Stimulated activated CD8-positive, alpha-beta memory T cell treated with anti-CD3 and anti-CD28 coated beads, Interleukin-2, amount 100 ng/mL, for 1 hour (primary cell): ENCODE measurements at regions not wholly inside any gene's neighbourhood (a gene's known extent, or its start where the extent isn't known, plus 50 kb on each side); places are given as distances from the start of the nearest gene placed in this dataset.
A peak's percentile ranks its signal among the peaks of the same experiment; 100 is the strongest.
"Not testable (repeated sequence)": the region's sequence is repeated elsewhere in the genome, so short reads cannot be mapped to it uniquely, and the experiment has no call there.

ENCODE experiments used
- DNase-seq, 2 donors: peaks; one replicate each; pipeline ENCODE4 v3.0.0-alpha.2; 2020; ENCODE audit warnings: low read depth in 2 of 2

GRCh38 chr1:120550335-120550734 is 135.5 kb downstream of the NBPF8 start:
- not testable (repeated sequence) for DNase-seq

GRCh38 chr1:120552190-120552589 is 137.4 kb downstream of the NBPF8 start:
- DNase-seq: not testable (repeated sequence)

GRCh38 chr1:120557605-120558302 is 142.9 kb downstream of the NBPF8 start:
- not testable (repeated sequence) for DNase-seq

DNA sequence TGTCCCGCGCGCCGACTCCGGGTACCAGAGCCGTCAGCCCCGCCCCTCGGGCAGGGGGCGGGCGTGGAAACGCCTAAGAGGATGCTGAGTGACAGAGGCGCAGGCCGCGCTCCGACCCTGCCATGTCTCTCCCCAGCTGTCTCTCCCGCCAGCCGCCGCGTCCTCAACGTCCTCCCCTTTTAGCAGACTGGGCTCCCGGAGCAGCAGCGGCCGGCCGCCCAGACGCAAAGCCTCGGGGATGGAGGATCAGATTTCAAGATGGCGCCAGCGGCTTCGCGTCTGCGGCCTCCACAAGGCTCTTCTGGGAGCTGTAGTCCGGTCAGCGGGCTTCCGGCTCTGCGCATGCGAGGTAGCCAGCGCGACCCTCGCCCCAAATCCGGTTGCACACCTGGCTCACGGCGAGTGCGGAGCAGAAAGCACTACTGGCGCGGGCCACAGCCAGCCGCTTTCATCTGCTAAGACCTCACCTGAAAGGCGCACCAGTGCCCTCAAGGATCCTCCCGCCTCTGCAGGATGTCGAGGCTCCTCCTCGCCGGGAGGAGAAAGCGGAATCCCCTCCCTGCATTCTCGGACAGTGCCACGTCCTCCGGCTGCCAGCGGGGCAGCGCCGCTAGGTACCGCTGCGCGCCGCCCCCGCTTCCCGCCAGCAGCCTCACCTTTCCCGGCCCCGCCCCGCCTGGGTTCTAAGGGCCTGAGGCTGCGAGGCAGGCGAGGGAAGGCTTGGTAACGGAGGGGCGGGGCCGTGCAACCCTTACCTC is 143.6 kb downstream of the NBPF8 start:
- peak; percentile 14 to 24 for DNase-seq

GRCh38 chr1:120561767-120562166 is 146.9 kb downstream of the NBPF8 start:
- DNase-seq: not testable (repeated sequence)

DNA sequence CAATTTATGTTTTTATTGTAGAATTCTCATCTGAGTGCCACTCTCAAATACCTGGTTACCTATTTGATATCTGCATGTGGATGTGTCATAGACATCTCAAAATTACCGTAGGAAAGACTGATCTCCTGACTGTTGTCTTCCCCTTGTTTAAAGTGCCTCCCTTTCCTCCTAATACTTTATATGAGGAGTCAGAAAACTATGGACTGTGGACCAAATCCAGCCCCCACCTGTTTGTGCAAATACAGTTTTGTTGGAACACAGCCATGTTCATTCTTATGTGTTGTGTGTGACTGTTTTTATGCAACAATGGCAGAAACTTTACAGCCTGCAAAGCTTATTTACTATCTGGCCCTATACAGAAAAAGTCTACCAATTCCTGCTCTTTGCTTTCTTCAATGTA is 150.6 kb downstream of the NBPF8 start:
- DNase-seq: not testable (repeated sequence)

DNA sequence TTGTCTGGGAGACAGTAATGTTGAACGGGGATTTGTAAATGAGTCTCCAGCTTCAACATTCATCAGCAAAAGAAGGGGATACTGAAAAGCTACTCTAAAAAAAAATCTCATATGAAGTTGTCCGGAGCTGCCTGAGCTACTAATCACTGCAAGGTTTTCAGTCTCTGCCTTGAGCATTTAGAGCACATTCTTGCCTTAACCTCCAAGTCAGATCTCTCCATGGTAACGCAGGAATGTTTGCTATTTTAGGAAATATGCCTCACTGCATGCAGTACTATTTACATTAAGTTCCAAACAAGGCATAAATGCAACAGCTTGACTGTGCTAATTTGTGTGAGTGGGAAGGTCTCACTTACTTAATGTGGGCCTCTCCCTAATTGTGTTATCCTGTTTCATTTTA is 152.8 kb downstream of the NBPF8 start:
- DNase-seq: not testable (repeated sequence)

DNA sequence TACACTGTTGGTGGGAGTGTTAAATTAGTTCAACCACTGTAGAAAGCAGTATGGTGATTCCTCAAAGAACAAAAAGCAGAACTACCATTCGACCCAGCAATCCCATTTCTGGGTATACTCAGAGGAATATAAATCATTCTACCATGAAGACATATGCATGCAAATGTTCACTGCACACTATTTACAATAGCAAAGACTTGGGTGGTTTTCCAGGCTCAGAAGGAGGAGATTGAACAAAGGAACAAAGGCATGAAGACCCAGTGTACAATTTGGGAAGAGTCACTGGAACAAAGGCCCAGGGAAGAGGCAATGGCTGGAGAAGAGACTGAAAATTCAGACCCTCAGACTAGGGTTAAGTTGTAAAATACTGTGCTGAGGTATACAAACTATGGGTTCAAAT is 148.5 kb upstream of the NBPF26 start:
- DNase-seq: not testable (repeated sequence)

GRCh38 chr1:120582135-120582534 is 141.6 kb upstream of the NBPF26 start:
- not testable (repeated sequence) for DNase-seq

DNA sequence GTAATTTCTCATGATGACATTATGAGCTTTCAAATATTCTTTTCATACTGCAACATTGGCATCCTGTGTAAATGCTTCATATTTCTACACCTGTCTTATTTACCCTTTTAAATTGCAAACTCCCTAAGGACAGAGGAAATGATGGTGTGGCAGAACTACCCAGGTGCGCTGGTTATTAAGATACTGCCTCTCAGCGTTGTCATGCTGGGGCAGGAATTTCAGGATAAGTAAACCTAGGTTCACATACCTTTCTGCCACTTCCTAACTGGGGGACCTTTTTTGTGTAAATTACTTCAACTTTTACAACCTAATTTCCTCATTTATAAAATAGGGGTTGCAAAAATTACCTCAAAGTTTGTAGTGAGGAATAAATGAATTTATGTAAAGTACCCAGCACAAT is 137.7 kb upstream of the NBPF26 start:
- DNase-seq: not testable (repeated sequence)

DNA sequence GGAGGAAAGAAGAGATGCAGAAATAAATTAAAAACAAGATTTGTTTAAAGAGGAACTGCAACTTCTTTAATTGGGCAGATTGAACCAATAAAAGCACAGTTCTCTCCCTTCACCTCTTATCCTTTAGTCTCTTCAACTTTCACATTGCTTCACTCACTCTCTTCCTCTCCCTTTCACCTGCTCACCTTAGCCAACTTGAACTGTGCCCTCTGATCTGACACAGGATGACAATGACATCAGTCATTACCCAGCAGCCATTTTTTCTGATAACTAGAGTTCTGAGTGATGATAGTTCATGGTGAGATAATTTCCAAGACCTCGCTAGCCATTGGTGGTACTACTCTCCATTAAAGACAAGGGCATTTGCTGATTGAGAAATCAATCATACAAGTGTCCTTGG is 134.9 kb upstream of the NBPF26 start:
- not testable (repeated sequence) for DNase-seq

DNA sequence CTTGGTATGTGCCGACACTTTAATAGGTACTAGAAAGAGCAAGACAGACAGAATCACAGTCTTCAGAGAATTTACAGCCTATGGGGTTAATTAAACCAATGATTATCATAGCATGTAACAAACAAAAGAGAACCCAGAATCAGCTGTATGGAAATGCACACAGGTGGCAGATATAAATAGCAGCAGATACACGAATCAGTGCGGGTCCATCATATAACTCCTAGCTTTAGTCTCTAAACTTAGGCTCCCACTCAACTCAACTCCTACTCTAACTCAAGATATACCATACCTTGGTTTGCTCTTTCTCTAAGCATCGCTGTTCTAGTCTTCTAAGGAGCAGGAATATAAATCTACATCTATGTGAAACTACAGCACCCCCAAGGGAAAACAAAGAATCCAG is 132.0 kb upstream of the NBPF26 start:
- not testable (repeated sequence) for DNase-seq

DNA sequence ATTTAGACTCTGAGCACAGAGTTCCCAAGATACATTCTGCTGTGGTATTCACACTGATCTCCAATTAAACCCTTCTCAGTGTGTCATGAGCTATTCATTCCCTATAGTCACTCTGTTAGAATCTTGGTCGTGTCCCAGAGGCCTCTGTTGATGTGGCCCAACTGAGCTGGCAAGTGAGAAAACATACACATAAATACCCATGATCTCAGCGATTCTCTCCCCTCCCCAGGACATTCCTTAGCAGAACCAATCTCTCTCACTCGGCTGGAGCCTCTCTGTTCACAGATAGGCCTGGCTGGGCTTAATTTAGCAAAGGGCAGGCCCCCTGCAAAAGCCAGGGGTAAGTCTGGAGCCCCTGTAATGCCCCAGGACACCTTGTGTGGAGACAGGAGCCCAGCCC is 130.8 kb upstream of the NBPF26 start:
- DNase-seq: not testable (repeated sequence)

- not testable (repeated sequence) for DNase-seq
These were observed 130.1 kb upstream of the NBPF26 start for GRCh38 chr1:120593648-120594047.

DNA sequence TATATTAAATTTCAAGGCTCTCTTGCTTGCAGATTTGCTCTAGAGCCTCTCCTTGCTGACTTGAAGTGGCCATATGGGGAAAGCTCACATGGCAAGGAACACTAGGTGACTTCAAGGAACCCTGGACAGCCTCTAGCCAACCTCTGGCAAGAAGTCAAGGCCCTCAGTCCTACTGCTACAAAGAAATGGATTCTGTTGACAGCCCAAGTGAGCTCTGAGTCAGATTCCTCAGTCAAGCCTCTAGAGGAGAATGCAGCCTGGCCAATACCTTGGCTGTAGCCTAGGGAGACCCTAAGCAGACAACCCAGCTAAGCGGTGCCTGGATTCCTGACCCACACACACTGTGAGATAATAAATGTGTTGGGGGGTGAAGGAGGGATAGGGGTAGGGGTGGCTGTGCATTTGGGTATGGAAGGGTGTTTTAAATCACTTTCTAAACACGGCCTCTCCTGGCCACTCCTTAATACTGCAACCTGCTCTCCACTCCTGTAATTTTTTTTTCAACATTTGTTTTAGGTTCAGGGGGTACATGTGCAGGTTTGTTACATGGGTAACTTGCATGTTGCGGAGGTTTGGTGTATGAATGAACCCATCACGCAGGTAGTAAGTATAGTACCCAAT is 125.3 kb upstream of the NBPF26 start:
- not testable (repeated sequence) for DNase-seq

DNA sequence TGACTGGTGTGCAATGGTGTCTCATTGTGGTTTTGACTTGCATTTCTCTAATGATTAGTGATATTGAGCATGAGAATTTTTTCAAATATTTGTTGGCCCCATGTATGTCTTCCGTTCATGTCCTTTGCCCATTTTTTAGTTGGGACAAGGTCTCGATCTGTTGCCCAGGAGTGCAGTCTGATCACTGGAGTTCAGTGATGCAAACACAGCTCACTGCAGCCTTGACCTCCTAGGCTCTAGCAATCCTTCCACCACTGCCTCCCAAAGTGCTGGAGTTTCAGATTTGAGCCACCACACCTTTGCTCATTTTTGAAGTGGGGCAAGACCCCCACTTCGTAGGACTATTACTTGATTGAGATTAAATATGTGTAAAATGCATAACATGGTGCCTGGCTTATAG is 124.2 kb upstream of the NBPF26 start:
- not testable (repeated sequence) for DNase-seq

- not testable (repeated sequence) for DNase-seq
These were observed 123.2 kb upstream of the NBPF26 start for GRCh38 chr1:120600442-120601041.

- not testable (repeated sequence) for DNase-seq
These were observed 115.9 kb upstream of the NBPF26 start for GRCh38 chr1:120607882-120608281.

DNA sequence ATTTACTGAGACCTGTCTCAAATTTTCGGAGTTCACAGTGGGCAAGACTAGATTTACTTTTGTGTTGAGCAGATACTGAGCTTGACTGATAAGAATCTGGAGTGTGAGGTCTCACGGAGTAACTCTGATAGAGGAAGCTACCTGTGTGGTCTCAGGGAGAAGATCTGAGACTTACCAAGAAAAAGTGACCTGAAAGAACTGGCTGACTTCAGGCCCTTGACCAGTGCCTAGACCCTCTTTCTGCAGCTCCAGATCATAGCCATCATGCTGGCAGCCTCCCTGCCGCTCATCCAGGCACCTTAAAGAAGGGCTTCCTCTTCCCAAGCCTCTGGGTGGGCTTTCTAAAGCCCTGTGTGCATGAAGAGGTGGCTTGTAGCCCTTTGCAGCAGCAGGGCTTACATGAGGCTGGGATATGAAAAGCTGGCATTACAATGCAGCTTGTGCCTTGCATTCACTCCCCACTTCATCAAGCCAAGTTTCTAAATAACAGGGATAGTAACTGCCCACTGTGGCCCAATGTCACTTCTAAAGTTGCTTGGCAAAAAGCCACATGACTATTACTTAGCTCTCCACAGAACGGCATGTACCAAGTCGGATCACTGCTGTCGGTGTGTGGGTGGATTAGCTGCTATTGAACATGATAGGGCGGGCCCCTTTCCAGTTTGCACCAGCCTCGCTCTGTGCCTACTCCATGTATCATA is 115.3 kb upstream of the NBPF26 start:
- DNase-seq: not testable (repeated sequence)

GRCh38 chr1:120609015-120609573 is 114.7 kb upstream of the NBPF26 start:
- not testable (repeated sequence) for DNase-seq

DNA sequence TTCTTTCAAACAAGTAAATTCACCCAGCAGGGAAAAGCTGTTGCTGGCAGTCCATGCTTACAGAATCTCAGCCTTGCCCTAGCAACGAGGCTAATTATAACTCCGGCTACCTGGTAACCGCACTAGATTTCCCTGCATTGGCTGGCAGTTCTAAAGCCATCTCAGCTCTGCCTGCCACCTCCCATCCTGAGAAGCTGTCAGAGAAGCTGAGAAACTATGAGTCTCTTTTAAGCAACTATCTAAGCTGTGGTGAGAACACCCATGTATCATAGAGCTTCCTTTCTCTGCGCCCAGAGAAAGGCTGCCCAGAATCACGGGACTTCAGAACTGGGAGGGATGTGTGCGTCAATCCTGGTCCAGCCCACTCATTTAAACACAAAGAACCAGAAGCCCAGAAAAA is 113.9 kb upstream of the NBPF26 start:
- DNase-seq: not testable (repeated sequence)
